Cardiac muscle cell (in vitro differentiated cells and primary cell): ENCODE measurements at regions not wholly inside any gene's neighbourhood (a gene's known extent, or its start where the extent isn't known, plus 50 kb on each side); places are given as distances from the start of the nearest gene placed in this dataset.
"Not testable (repeated sequence)": the region's sequence is repeated elsewhere in the genome, so short reads cannot be mapped to it uniquely, and the experiment has no call there.

Source experiments
- DNase-seq, 2 donors: peaks; one replicate each; pipeline versions ENCODE4 v3.0.0 to v3.0.0-alpha.2; 2010 to 2017; ENCODE audit warnings: low read depth in 1 of 2, low spot score in 1 of 2
- H3K27ac ChIP-seq: fragments of 200-600 bp; sonication (generic); 2 replicates; pipeline ENCODE4 v1.5.1; 2016
- H3K27me3 ChIP-seq: fragments of 200-600 bp; sonication (generic); 2 replicates; pipeline ENCODE4 v1.6.0; 2016; ENCODE audit warnings: control low read depth
- H3K36me3 ChIP-seq: fragments of 200-600 bp; sonication (generic); 2 replicates; pipeline ENCODE4 v1.5.1; 2016; ENCODE audit warnings: control low read depth
- H3K4me1 ChIP-seq: fragments of 200-600 bp; sonication (generic); 2 replicates; pipeline ENCODE4 v1.8.1; 2017; ENCODE audit warnings: low read depth, mild to moderate bottlenecking, mixed run types
- H3K4me3 ChIP-seq: fragments of 200-600 bp; sonication (generic); 2 replicates; pipeline ENCODE4 v1.5.1; 2016; ENCODE audit warnings: mild to moderate bottlenecking
- H3K9me3 ChIP-seq: fragments of 200-600 bp; sonication (generic); 2 replicates; pipeline ENCODE4 v1.5.1; 2017; ENCODE audit warnings: low read depth, mild to moderate bottlenecking, control low read depth
- CTCF ChIP-seq: IDR thresholded peaks from 2 replicates; pipeline ENCODE4 v1.5.1; 2012; ENCODE audit warnings: low read depth, mild to moderate bottlenecking, low read length

DNA sequence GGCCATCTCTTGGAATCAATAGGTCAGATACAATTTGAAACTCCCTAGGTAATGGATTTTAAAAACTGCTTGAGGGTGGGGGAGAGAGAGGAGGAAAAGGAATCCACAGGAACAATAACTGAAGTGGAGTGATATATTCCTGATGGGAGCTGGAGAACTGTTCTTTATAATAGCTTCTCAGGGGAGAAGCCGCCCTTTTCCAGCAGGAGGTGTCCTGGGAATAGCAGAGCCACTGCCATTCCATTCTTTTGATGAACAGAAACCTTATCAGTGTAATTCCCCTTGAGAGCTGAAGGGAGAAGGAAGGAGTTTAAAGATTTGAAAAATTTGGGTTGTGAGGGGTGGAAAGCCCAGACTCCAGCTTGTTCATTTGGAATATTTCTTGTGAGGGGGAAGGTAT lies 504.9 kb upstream of the DPH6 start:
- no peak overlapping the region for H3K27ac ChIP-seq
- H3K27me3 ChIP-seq: no peaks in the 10 kb centered on the region
- DNase-seq: peak in 1 of 2 donors; percentile 39
- no peak for TF ChIP-seq CTCF
- no peaks in the 10 kb centered on the region for H3K9me3 ChIP-seq
- no peak overlapping the region for H3K4me3 ChIP-seq
- H3K4me1 ChIP-seq: peaks cover 7% of the 10 kb centered on the region
- H3K36me3 ChIP-seq: no peaks in the 10 kb centered on the region

- not testable (repeated sequence) for H3K36me3 ChIP-seq, H3K4me3 ChIP-seq, H3K27me3 ChIP-seq, H3K9me3 ChIP-seq, H3K27ac ChIP-seq, H3K4me1 ChIP-seq
- DNase-seq: peak; percentile 2 to 41
Observed at GRCh38 chr15:36052641-36053040, 506.7 kb upstream of the DPH6 start.

- no peak for DNase-seq
- H3K4me3 ChIP-seq: no peak overlapping the region
- no peak overlapping the region for H3K27ac ChIP-seq
- TF ChIP-seq CTCF: no peak
- H3K4me1 ChIP-seq: peaks cover 7% of the 10 kb centered on the region
- H3K9me3 ChIP-seq: no peaks in the 10 kb centered on the region
- H3K27me3 ChIP-seq: no peaks in the 10 kb centered on the region
- H3K36me3 ChIP-seq: no peaks in the 10 kb centered on the region
Observed at GRCh38 chr15:36053746-36054145, 507.8 kb upstream of the DPH6 start.

DNA sequence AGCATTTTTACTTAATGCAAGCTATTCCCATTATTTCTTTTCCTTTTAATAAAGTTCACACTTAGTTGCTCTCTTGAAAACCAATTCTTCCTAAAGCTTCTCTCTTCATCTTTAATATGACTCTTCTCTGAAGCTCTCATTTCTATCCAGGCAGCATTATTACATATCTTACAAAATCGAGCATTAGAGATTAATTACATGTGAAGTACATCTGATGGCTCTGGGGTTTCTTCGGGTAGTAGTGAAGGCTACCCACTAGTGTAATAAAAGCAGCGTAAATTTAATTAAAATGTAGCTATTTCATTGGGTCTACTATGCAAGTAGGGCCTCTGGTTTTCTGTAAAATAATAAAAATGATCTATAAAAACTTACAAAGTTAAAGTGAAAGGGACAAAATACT lies 513.6 kb upstream of the DPH6 start:
- no peaks in the 10 kb centered on the region for H3K27me3 ChIP-seq
- H3K36me3 ChIP-seq: no peaks in the 10 kb centered on the region
- no peaks in the 10 kb centered on the region for H3K9me3 ChIP-seq
- no peak for TF ChIP-seq CTCF
- no peak overlapping the region for H3K27ac ChIP-seq
- no peak for DNase-seq
- no peak overlapping the region for H3K4me3 ChIP-seq
- peaks cover 11% of the 10 kb centered on the region for H3K4me1 ChIP-seq

GRCh38 chr15:36062357-36062756 lies 516.4 kb upstream of the DPH6 start:
- DNase-seq: peak; percentile 10 to 51
- Histone ChIP-seq H3K4me3 (no peak overlapping the region), H3K4me1 (peaks cover 11% of the 10 kb centered on the region), H3K27ac (peak overlapping the region; percentile 55), H3K27me3 (no peaks in the 10 kb centered on the region), H3K9me3 (no peaks in the 10 kb centered on the region), H3K36me3 (no peaks in the 10 kb centered on the region)
- no peak for TF ChIP-seq CTCF

DNA sequence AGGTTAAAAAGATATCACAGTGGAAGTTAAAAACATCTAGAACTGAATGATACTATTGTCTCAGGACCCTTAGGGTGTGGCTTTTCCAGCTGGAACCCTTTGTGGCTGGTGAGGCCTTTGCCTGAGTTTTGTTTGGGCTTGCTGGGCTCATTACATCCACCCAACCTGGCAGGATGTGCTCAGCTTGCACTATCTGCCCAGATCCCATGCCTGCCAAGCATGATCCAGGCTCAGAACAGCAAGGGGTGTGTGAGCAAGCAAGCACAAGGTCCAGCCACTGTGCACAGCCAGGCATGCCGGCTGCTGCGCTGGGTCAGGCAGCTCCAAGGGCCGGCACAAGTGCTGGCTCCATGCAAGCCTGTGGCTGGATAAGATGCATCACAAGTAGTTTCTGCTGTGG lies 512.7 kb upstream of the CDIN1 start:
- Histone ChIP-seq H3K9me3 (no peaks in the 10 kb centered on the region), H3K4me3 (no peak overlapping the region), H3K27ac (no peak overlapping the region), H3K36me3 (no peaks in the 10 kb centered on the region), H3K4me1 (peaks cover 9% of the 10 kb centered on the region), H3K27me3 (no peaks in the 10 kb centered on the region)
- TF ChIP-seq CTCF: no peak
- DNase-seq: no peak
